ENCODE measurements at regions not wholly inside any gene's neighbourhood (a gene's known extent, or its start where the extent isn't known, plus 50 kb on each side); places are given as distances from the start of the nearest gene placed in this dataset.

- CTCF ChIA-PET = no interaction called here
- peaks cover 0 to 1% (median 0%) of the 10 kb centered on the region in 5 experiments for H3K9me3 ChIP-seq (ENCODE audit: control extremely low read depth in 1 of 5, control insufficient read depth in 4 of 5, insufficient read depth in 2 of 5, low read depth in 1 of 5, low read length in 4 of 5)
- no peaks in the 10 kb centered on the region for H3K36me3 ChIP-seq (ENCODE audit: control insufficient read depth in 4 of 4, insufficient read depth in 4 of 4, low read length in 3 of 4)
- no peaks in the 10 kb centered on the region for H3K4me1 ChIP-seq (ENCODE audit: control extremely low read depth in 1 of 4, control insufficient read depth in 4 of 4, insufficient read depth in 4 of 4, low read length in 3 of 4)
- no peak for DNase-seq
- H3K27ac ChIP-seq (ENCODE audit: insufficient read depth in 1 of 2, low read depth in 1 of 2, low read length in 2 of 2, poor library complexity in 1 of 2, severe bottlenecking in 2 of 2) = no peak overlapping the region
- H3K27me3 ChIP-seq (replicated peaks in 2 of 5; ENCODE audit: control insufficient read depth in 4 of 5, insufficient read depth in 5 of 5, low read length in 4 of 5) = no peaks in the 10 kb centered on the region
- H3K4me3 ChIP-seq (ENCODE audit: control insufficient read depth in 1 of 7, extremely low read depth in 1 of 7, insufficient read depth in 4 of 7, low read depth in 2 of 7, low read length in 6 of 7) = no peak overlapping the region
- POLR2A ChIA-PET = no interaction called here
- 100% methylated on average over 1 of the region's 1 CpG for WGBS (ENCODE audit: insufficient coverage)
Observed at GRCh38 chr3:82050382-82050781, 288.9 kb upstream of the GBE1 start.

- Histone ChIP-seq H3K27me3 (replicated peaks in 2 of 5; ENCODE audit: control insufficient read depth in 4 of 5, insufficient read depth in 5 of 5, low read length in 4 of 5) (peaks cover 0 to 2% (median 0%) of the 10 kb centered on the region in 5 experiments), H3K27ac (ENCODE audit: insufficient read depth in 1 of 2, low read depth in 1 of 2, low read length in 2 of 2, poor library complexity in 1 of 2, severe bottlenecking in 2 of 2) (no peak overlapping the region), H3K4me3 (ENCODE audit: control insufficient read depth in 1 of 7, extremely low read depth in 1 of 7, insufficient read depth in 4 of 7, low read depth in 2 of 7, low read length in 6 of 7) (no peak overlapping the region), H3K4me1 (ENCODE audit: control extremely low read depth in 1 of 4, control insufficient read depth in 4 of 4, insufficient read depth in 4 of 4, low read length in 3 of 4) (no peaks in the 10 kb centered on the region), H3K36me3 (ENCODE audit: control insufficient read depth in 4 of 4, insufficient read depth in 4 of 4, low read length in 3 of 4) (no peaks in the 10 kb centered on the region), H3K9me3 (ENCODE audit: control extremely low read depth in 1 of 5, control insufficient read depth in 4 of 5, insufficient read depth in 2 of 5, low read depth in 1 of 5, low read length in 4 of 5) (peaks cover 0 to 1% (median 0%) of the 10 kb centered on the region in 5 experiments)
- no peak for DNase-seq
- WGBS (ENCODE audit: insufficient coverage) = 90% methylated on average over 1 of the region's 3 CpGs
- ChIA-PET CTCF (no interaction called here), POLR2A (no interaction called here)
Observed at GRCh38 chr3:82048711-82049110, 287.3 kb upstream of the GBE1 start.

- DNase-seq = no peak
- H3K36me3 ChIP-seq (ENCODE audit: control insufficient read depth in 4 of 4, insufficient read depth in 4 of 4, low read length in 3 of 4) = no peaks in the 10 kb centered on the region
- ChIA-PET CTCF (no interaction called here), POLR2A (no interaction called here)
- H3K27ac ChIP-seq (ENCODE audit: insufficient read depth in 1 of 2, low read depth in 1 of 2, low read length in 2 of 2, poor library complexity in 1 of 2, severe bottlenecking in 2 of 2) = no peak overlapping the region
- no peak overlapping the region for H3K4me3 ChIP-seq (ENCODE audit: control insufficient read depth in 1 of 7, extremely low read depth in 1 of 7, insufficient read depth in 4 of 7, low read depth in 2 of 7, low read length in 6 of 7)
- peaks cover 0 to 3% (median 0%) of the 10 kb centered on the region in 5 experiments for H3K27me3 ChIP-seq (replicated peaks in 2 of 5; ENCODE audit: control insufficient read depth in 4 of 5, insufficient read depth in 5 of 5, low read length in 4 of 5)
- no peaks in the 10 kb centered on the region for H3K9me3 ChIP-seq (ENCODE audit: control extremely low read depth in 1 of 5, control insufficient read depth in 4 of 5, insufficient read depth in 2 of 5, low read depth in 1 of 5, low read length in 4 of 5)
- no peaks in the 10 kb centered on the region for H3K4me1 ChIP-seq (ENCODE audit: control extremely low read depth in 1 of 4, control insufficient read depth in 4 of 4, insufficient read depth in 4 of 4, low read length in 3 of 4)
- no CpG with 5 or more reads among the region's 4 CpGs for WGBS (ENCODE audit: insufficient coverage)
Observed at GRCh38 chr3:82044930-82045705, 283.7 kb upstream of the GBE1 start.

- Histone ChIP-seq H3K4me1 (ENCODE audit: control extremely low read depth in 1 of 4, control insufficient read depth in 4 of 4, insufficient read depth in 4 of 4, low read length in 3 of 4) (no peaks in the 10 kb centered on the region), H3K27me3 (replicated peaks in 2 of 5; ENCODE audit: control insufficient read depth in 4 of 5, insufficient read depth in 5 of 5, low read length in 4 of 5) (no peaks in the 10 kb centered on the region), H3K9me3 (ENCODE audit: control extremely low read depth in 1 of 5, control insufficient read depth in 4 of 5, insufficient read depth in 2 of 5, low read depth in 1 of 5, low read length in 4 of 5) (no peaks in the 10 kb centered on the region), H3K4me3 (ENCODE audit: control insufficient read depth in 1 of 7, extremely low read depth in 1 of 7, insufficient read depth in 4 of 7, low read depth in 2 of 7, low read length in 6 of 7) (no peak overlapping the region), H3K36me3 (ENCODE audit: control insufficient read depth in 4 of 4, insufficient read depth in 4 of 4, low read length in 3 of 4) (no peaks in the 10 kb centered on the region), H3K27ac (ENCODE audit: insufficient read depth in 1 of 2, low read depth in 1 of 2, low read length in 2 of 2, poor library complexity in 1 of 2, severe bottlenecking in 2 of 2) (no peak overlapping the region)
- POLR2A ChIA-PET = no interaction called here
- DNase-seq = no peak
- WGBS (ENCODE audit: insufficient coverage) = no CpG with 5 or more reads among the region's 1 CpG
- CTCF ChIA-PET = no interaction called here
Observed at GRCh38 chr3:82038556-82038955, 277.1 kb upstream of the GBE1 start.

- H3K36me3 ChIP-seq (ENCODE audit: control insufficient read depth in 4 of 4, insufficient read depth in 4 of 4, low read length in 3 of 4) = no peaks in the 10 kb centered on the region
- H3K4me3 ChIP-seq (ENCODE audit: control insufficient read depth in 1 of 7, extremely low read depth in 1 of 7, insufficient read depth in 4 of 7, low read depth in 2 of 7, low read length in 6 of 7) = no peak overlapping the region
- no peak for DNase-seq
- no peaks in the 10 kb centered on the region for H3K4me1 ChIP-seq (ENCODE audit: control extremely low read depth in 1 of 4, control insufficient read depth in 4 of 4, insufficient read depth in 4 of 4, low read length in 3 of 4)
- no peaks in the 10 kb centered on the region for H3K27me3 ChIP-seq (replicated peaks in 2 of 5; ENCODE audit: control insufficient read depth in 4 of 5, insufficient read depth in 5 of 5, low read length in 4 of 5)
- CTCF ChIA-PET = no interaction called here
- no peaks in the 10 kb centered on the region for H3K9me3 ChIP-seq (ENCODE audit: control extremely low read depth in 1 of 5, control insufficient read depth in 4 of 5, insufficient read depth in 2 of 5, low read depth in 1 of 5, low read length in 4 of 5)
- 100% methylated on average over 3 of the region's 4 CpGs for WGBS (ENCODE audit: insufficient coverage)
- POLR2A ChIA-PET = no interaction called here
- no peak overlapping the region for H3K27ac ChIP-seq (ENCODE audit: insufficient read depth in 1 of 2, low read depth in 1 of 2, low read length in 2 of 2, poor library complexity in 1 of 2, severe bottlenecking in 2 of 2)
Observed at GRCh38 chr3:82033186-82033585, 271.7 kb upstream of the GBE1 start.

GRCh38 chr3:82031596-82031995 lies 270.2 kb upstream of the GBE1 start:
- POLR2A ChIA-PET = interaction anchor here (0.7 kb wide), 1 partner anchor 381 kb away, joined by 3 read pairs; no protein-coding TSS in a partner anchor
- H3K27ac ChIP-seq (ENCODE audit: insufficient read depth in 1 of 2, low read depth in 1 of 2, low read length in 2 of 2, poor library complexity in 1 of 2, severe bottlenecking in 2 of 2) = no peak overlapping the region
- H3K27me3 ChIP-seq (replicated peaks in 2 of 5; ENCODE audit: control insufficient read depth in 4 of 5, insufficient read depth in 5 of 5, low read length in 4 of 5) = no peaks in the 10 kb centered on the region
- no peak for DNase-seq
- H3K36me3 ChIP-seq (ENCODE audit: control insufficient read depth in 4 of 4, insufficient read depth in 4 of 4, low read length in 3 of 4) = no peaks in the 10 kb centered on the region
- CTCF ChIA-PET = interaction anchor here (1.2 kb wide), 1 partner anchor 13 kb away, joined by 3 read pairs; no protein-coding TSS in a partner anchor
- H3K4me3 ChIP-seq (ENCODE audit: control insufficient read depth in 1 of 7, extremely low read depth in 1 of 7, insufficient read depth in 4 of 7, low read depth in 2 of 7, low read length in 6 of 7) = no peak overlapping the region
- H3K4me1 ChIP-seq (ENCODE audit: control extremely low read depth in 1 of 4, control insufficient read depth in 4 of 4, insufficient read depth in 4 of 4, low read length in 3 of 4) = no peaks in the 10 kb centered on the region
- H3K9me3 ChIP-seq (ENCODE audit: control extremely low read depth in 1 of 5, control insufficient read depth in 4 of 5, insufficient read depth in 2 of 5, low read depth in 1 of 5, low read length in 4 of 5) = no peaks in the 10 kb centered on the region

- ChIA-PET CTCF (interaction anchor here (1.2 kb wide), 1 partner anchor 13 kb away, joined by 3 read pairs; no protein-coding TSS in a partner anchor), POLR2A (interaction anchor here (0.7 kb wide), 1 partner anchor 380 kb away, joined by 3 read pairs; no protein-coding TSS in a partner anchor)
- no peak overlapping the region for H3K4me3 ChIP-seq (ENCODE audit: control insufficient read depth in 1 of 7, extremely low read depth in 1 of 7, insufficient read depth in 4 of 7, low read depth in 2 of 7, low read length in 6 of 7)
- 87% methylated on average over 3 of the region's 5 CpGs for WGBS (ENCODE audit: insufficient coverage)
- H3K27me3 ChIP-seq (replicated peaks in 2 of 5; ENCODE audit: control insufficient read depth in 4 of 5, insufficient read depth in 5 of 5, low read length in 4 of 5) = no peaks in the 10 kb centered on the region
- H3K9me3 ChIP-seq (ENCODE audit: control extremely low read depth in 1 of 5, control insufficient read depth in 4 of 5, insufficient read depth in 2 of 5, low read depth in 1 of 5, low read length in 4 of 5) = no peaks in the 10 kb centered on the region
- DNase-seq = no peak
- H3K36me3 ChIP-seq (ENCODE audit: control insufficient read depth in 4 of 4, insufficient read depth in 4 of 4, low read length in 3 of 4) = no peaks in the 10 kb centered on the region
- H3K27ac ChIP-seq (ENCODE audit: insufficient read depth in 1 of 2, low read depth in 1 of 2, low read length in 2 of 2, poor library complexity in 1 of 2, severe bottlenecking in 2 of 2) = no peak overlapping the region
- no peaks in the 10 kb centered on the region for H3K4me1 ChIP-seq (ENCODE audit: control extremely low read depth in 1 of 4, control insufficient read depth in 4 of 4, insufficient read depth in 4 of 4, low read length in 3 of 4)
Observed at GRCh38 chr3:82030916-82031315, 269.5 kb upstream of the GBE1 start.

Data from common myeloid progenitor, CD34-positive (primary cell).